GM12873 (cell line): ENCODE measurements at regions not wholly inside any gene's neighbourhood (a gene's known extent, or its start where the extent isn't known, plus 50 kb on each side); places are given as distances from the start of the nearest gene placed in this dataset.

Experiments used
- CTCF ChIP-seq: IDR thresholded peaks from 2 replicates; pipeline ENCODE4 v1.5.1; 2012; ENCODE audit warnings: low read depth, mild to moderate bottlenecking, moderate library complexity, low read length, control low read depth; ENCODE audit not compliant: insufficient read depth; ENCODE audit errors: missing control alignments

GRCh38 chrX:4663085-4663484, 949.6 kb upstream of the PRKX start:
- no peak for TF ChIP-seq CTCF

- TF ChIP-seq CTCF, result no peak
These were observed 948.3 kb upstream of the PRKX start for GRCh38 chrX:4661771-4662170.

GRCh38 chrX:4656419-4656818, 943.0 kb upstream of the PRKX start:
- TF ChIP-seq CTCF, result no peak

- TF ChIP-seq CTCF, result no peak
These were observed 942.3 kb upstream of the PRKX start for GRCh38 chrX:4655743-4656142.

GRCh38 chrX:4642114-4642513, 928.7 kb upstream of the PRKX start:
- no peak for TF ChIP-seq CTCF

- TF ChIP-seq CTCF, result no peak
These were observed 924.6 kb upstream of the PRKX start for GRCh38 chrX:4638036-4638435.

- TF ChIP-seq CTCF, result no peak
These were observed 914.0 kb upstream of the PRKX start for GRCh38 chrX:4627414-4627813.
